DMS114 treated with DMSO at 0.1 percent for 48 hours (cell line): ENCODE measurements at regions not wholly inside any gene's neighbourhood (a gene's known extent, or its start where the extent isn't known, plus 50 kb on each side); places are given as distances from the start of the nearest gene placed in this dataset.
"Not testable (repeated sequence)": the region's sequence is repeated elsewhere in the genome, so short reads cannot be mapped to it uniquely, and the experiment has no call there.

Source experiments
- DNase-seq: peaks from one replicate; lab custom pipeline; 2025; ENCODE audit not compliant: unreplicated experiment; lab: John Stamatoyannopoulos, UW

GRCh38 chr6:1009103-1009502 is 302.8 kb upstream of the FOXQ1 start:
- DNase-seq, result no peak

- no peak for DNase-seq
Observed at GRCh38 chr6:1007159-1007558, 304.7 kb upstream of the FOXQ1 start.

- no peak for DNase-seq
Observed at GRCh38 chr6:1004885-1005630, 306.8 kb upstream of the FOXQ1 start.

GRCh38 chr6:1003394-1004160 is 308.3 kb upstream of the FOXQ1 start:
- no peak for DNase-seq

- no peak for DNase-seq
Observed at GRCh38 chr6:1002989-1003388, 308.9 kb upstream of the FOXQ1 start.

GRCh38 chr6:1001655-1002349 is 308.9 kb upstream of the EXOC2 start:
- DNase-seq, result no peak

- DNase-seq, result no peak
Observed at GRCh38 chr6:999552-999951, 306.6 kb upstream of the EXOC2 start.

GRCh38 chr6:998551-998950 is 305.6 kb upstream of the EXOC2 start:
- no peak for DNase-seq

- DNase-seq, result no peak
Observed at GRCh38 chr6:996271-996852, 303.4 kb upstream of the EXOC2 start.

GRCh38 chr6:991192-991591 is 298.3 kb upstream of the EXOC2 start:
- DNase-seq, result no peak

GRCh38 chr6:984031-984430 is 291.1 kb upstream of the EXOC2 start:
- DNase-seq, result no peak

- DNase-seq, result no peak
Observed at GRCh38 chr6:978937-979685, 286.2 kb upstream of the EXOC2 start.

GRCh38 chr6:977226-977625 is 284.3 kb upstream of the EXOC2 start:
- DNase-seq, result not testable (repeated sequence)

GRCh38 chr6:971981-972640 is 279.2 kb upstream of the EXOC2 start:
- DNase-seq, result no peak

GRCh38 chr6:968791-969190 is 275.9 kb upstream of the EXOC2 start:
- no peak for DNase-seq

GRCh38 chr6:967701-968100 is 274.8 kb upstream of the EXOC2 start:
- no peak for DNase-seq

GRCh38 chr6:965343-965742 is 272.4 kb upstream of the EXOC2 start:
- no peak for DNase-seq

- DNase-seq, result no peak
Observed at GRCh38 chr6:963456-963855, 270.5 kb upstream of the EXOC2 start.

- no peak for DNase-seq
Observed at GRCh38 chr6:961407-961960, 268.5 kb upstream of the EXOC2 start.

GRCh38 chr6:960356-960755 is 267.4 kb upstream of the EXOC2 start:
- DNase-seq, result no peak
